ENCODE measurements at regions not wholly inside any gene's neighbourhood (a gene's known extent, or its start where the extent isn't known, plus 50 kb on each side); places are given as distances from the start of the nearest gene placed in this dataset.

- Histone ChIP-seq H3K9me2 (ENCODE audit: insufficient read depth) (no peaks in the 10 kb centered on the region), H3K27ac (ENCODE audit: low read depth) (no peak overlapping the region), H3K4me1 (ENCODE audit: insufficient read depth) (peaks cover 18% of the 10 kb centered on the region), H4K20me1 (replicated peaks; ENCODE audit: insufficient read depth) (no peaks in the 10 kb centered on the region), H3K4me3 (no peak overlapping the region), H3K27me3 (ENCODE audit: insufficient read depth) (no peaks in the 10 kb centered on the region), H3K36me3 (ENCODE audit: insufficient read depth) (no peaks in the 10 kb centered on the region; the same call in 1 of the 2 replicates), H3K4me2 (no peak overlapping the region), H3F3A (replicated peaks; ENCODE audit: low read depth) (peaks cover 8% of the 10 kb centered on the region; the same call in 1 of the 2 replicates), H3K79me2 (replicated peaks; ENCODE audit: insufficient read depth) (no peaks in the 10 kb centered on the region), H2AFZ (no peak overlapping the region)
- no peak overlapping the region for H3K27ac Mint-ChIP-seq
- H3K27me3 Mint-ChIP-seq (ENCODE audit: insufficient read depth, low read depth, poor library complexity), result peaks cover 8% of the 10 kb centered on the region
- H3K9me3 Mint-ChIP-seq, result peaks cover 10% of the 10 kb centered on the region; the same call in 2 of the 3 replicates
- H3K4me1 Mint-ChIP-seq, result peaks cover 14% of the 10 kb centered on the region
- ATAC-seq, result no peak
- DNase-seq (ENCODE audit: low spot score), result no peak
- H3K4me3 Mint-ChIP-seq, result no peak overlapping the region
- H3K36me3 Mint-ChIP-seq (ENCODE audit: low read depth), result no peaks in the 10 kb centered on the region
- no peak for TF ChIP-seq ETS1 (IDR thresholded peaks at IDR 0.05)
Observed at GRCh38 chr17:72535779-72536178, 415.0 kb downstream of the SOX9 start.

GRCh38 chr17:72536788-72537187 lies 416.0 kb downstream of the SOX9 start:
- H2AFZ ChIP-seq, result no peak overlapping the region
- TF ChIP-seq CTCF (conservative IDR thresholded peaks at IDR 0.05; ENCODE audit: low read depth in 2 of 2), result no peak
- H4K20me1 ChIP-seq (replicated peaks; ENCODE audit: insufficient read depth), result no peaks in the 10 kb centered on the region
- no peak overlapping the region for H3K4me3 ChIP-seq
- ATAC-seq (no peak), DNase-seq (ENCODE audit: low spot score) (no peak)
- Mint-ChIP-seq H3K27me3 (ENCODE audit: insufficient read depth, low read depth, poor library complexity) (peaks cover 14% of the 10 kb centered on the region), H3K4me1 (peaks cover 14% of the 10 kb centered on the region), H3K36me3 (ENCODE audit: low read depth) (no peaks in the 10 kb centered on the region), H3K9me3 (peaks cover 14% of the 10 kb centered on the region), H3K4me3 (no peak overlapping the region), H3K27ac (no peak overlapping the region)
- no peaks in the 10 kb centered on the region for H3K79me2 ChIP-seq (replicated peaks; ENCODE audit: insufficient read depth)
- peaks cover 18% of the 10 kb centered on the region for H3K4me1 ChIP-seq (ENCODE audit: insufficient read depth)
- H3K4me2 ChIP-seq, result no peak overlapping the region
- no peaks in the 10 kb centered on the region; the same call in 1 of the 2 replicates for H3K36me3 ChIP-seq (ENCODE audit: insufficient read depth)
- peaks cover 8% of the 10 kb centered on the region; the same call in 1 of the 2 replicates for H3F3A ChIP-seq (replicated peaks; ENCODE audit: low read depth)
- no peak overlapping the region for H3K27ac ChIP-seq (ENCODE audit: low read depth)
- no peaks in the 10 kb centered on the region for H3K27me3 ChIP-seq (ENCODE audit: insufficient read depth)
- no peaks in the 10 kb centered on the region for H3K9me2 ChIP-seq (ENCODE audit: insufficient read depth)

GRCh38 chr17:72538443-72538842 lies 417.6 kb downstream of the SOX9 start:
- peak overlapping the region; percentile 92; the same call in 1 of the 2 replicates for H2AFZ ChIP-seq
- ATAC-seq, result no peak; the same call in 2 of the 3 replicates
- H3K27ac Mint-ChIP-seq, result no peak overlapping the region
- peaks cover 3% of the 10 kb centered on the region; the same call in 1 of the 3 replicates for H3K36me3 Mint-ChIP-seq (ENCODE audit: low read depth)
- peaks cover 28% of the 10 kb centered on the region for H3K9me3 Mint-ChIP-seq
- H3K4me1 Mint-ChIP-seq, result peaks cover 14% of the 10 kb centered on the region
- H3F3A ChIP-seq (replicated peaks; ENCODE audit: low read depth), result peaks cover 8% of the 10 kb centered on the region; the same call in 1 of the 2 replicates
- no peaks in the 10 kb centered on the region; the same call in 1 of the 2 replicates for H3K36me3 ChIP-seq (ENCODE audit: insufficient read depth)
- 0 out of 2 replicates have a peak overlapping the region, but pooled peaks have one; percentile 76 for H3K4me2 ChIP-seq
- H3K79me2 ChIP-seq (replicated peaks; ENCODE audit: insufficient read depth), result no peaks in the 10 kb centered on the region
- H3K27me3 ChIP-seq (ENCODE audit: insufficient read depth), result no peaks in the 10 kb centered on the region
- H3K4me3 Mint-ChIP-seq, result no peak overlapping the region
- DNase-seq (ENCODE audit: low spot score), result no peak
- H3K27me3 Mint-ChIP-seq (ENCODE audit: insufficient read depth, low read depth, poor library complexity), result peaks cover 15% of the 10 kb centered on the region
- H3K9me2 ChIP-seq (ENCODE audit: insufficient read depth), result no peaks in the 10 kb centered on the region
- H3K4me3 ChIP-seq, result no peak overlapping the region
- no peak overlapping the region for H3K27ac ChIP-seq (ENCODE audit: low read depth)
- H3K4me1 ChIP-seq (ENCODE audit: insufficient read depth), result peaks cover 18% of the 10 kb centered on the region
- H4K20me1 ChIP-seq (replicated peaks; ENCODE audit: insufficient read depth), result no peaks in the 10 kb centered on the region
- TF ChIP-seq EZH2phosphoT487 (IDR thresholded peaks at IDR 0.05; ENCODE audit: unreplicated experiment), result no peak
- no peak for TF ChIP-seq ZNF462 (CRISPR knock-in tag; IDR thresholded peaks at IDR 0.05)

All from GM23338 (cell line).